Loucy (cell line): ENCODE measurements at regions not wholly inside any gene's neighbourhood (a gene's known extent, or its start where the extent isn't known, plus 50 kb on each side); places are given as distances from the start of the nearest gene placed in this dataset.

Experiments used
- EZH2phosphoT487 ChIP-seq: fragments of 200-600 bp; IDR thresholded peaks from 2 replicates; pipeline ENCODE4 v1.6.1; 2018; ENCODE audit warnings: antibody characterized with exemption, mild to moderate bottlenecking, moderate library complexity, borderline replicate concordance
- TF ChIP-seq, protein P1 (sequence below): fragments of 200-600 bp; sonication (generic); conservative IDR thresholded peaks from 2 replicates; pipeline ENCODE4 v1.5.1; 2014; ENCODE audit warnings: mild to moderate bottlenecking, antibody characterized with exemption, low read length

DNA sequence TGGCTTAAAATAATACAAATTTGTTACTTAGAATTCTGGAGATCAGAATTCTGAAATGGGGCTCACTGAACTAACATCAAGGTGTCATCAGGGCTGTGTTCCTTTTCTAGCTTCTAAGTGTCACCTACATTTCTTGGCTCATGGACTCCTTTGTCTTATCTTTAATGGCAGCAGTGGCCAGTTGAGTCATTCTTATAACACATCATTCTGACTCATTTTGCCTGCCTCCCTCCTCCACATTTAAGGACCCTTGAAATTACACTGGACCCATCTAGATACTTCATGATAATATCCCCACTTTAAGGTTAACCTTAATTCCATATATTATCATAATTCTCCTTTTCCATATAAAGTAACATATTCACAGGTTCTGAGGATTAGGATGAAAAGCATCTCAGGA is 215.9 kb downstream of the GUCY2F start:
- TF ChIP-seq, protein P1, sequence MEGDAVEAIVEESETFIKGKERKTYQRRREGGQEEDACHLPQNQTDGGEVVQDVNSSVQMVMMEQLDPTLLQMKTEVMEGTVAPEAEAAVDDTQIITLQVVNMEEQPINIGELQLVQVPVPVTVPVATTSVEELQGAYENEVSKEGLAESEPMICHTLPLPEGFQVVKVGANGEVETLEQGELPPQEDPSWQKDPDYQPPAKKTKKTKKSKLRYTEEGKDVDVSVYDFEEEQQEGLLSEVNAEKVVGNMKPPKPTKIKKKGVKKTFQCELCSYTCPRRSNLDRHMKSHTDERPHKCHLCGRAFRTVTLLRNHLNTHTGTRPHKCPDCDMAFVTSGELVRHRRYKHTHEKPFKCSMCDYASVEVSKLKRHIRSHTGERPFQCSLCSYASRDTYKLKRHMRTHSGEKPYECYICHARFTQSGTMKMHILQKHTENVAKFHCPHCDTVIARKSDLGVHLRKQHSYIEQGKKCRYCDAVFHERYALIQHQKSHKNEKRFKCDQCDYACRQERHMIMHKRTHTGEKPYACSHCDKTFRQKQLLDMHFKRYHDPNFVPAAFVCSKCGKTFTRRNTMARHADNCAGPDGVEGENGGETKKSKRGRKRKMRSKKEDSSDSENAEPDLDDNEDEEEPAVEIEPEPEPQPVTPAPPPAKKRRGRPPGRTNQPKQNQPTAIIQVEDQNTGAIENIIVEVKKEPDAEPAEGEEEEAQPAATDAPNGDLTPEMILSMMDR, result no peak
- no peak for TF ChIP-seq EZH2phosphoT487
